Ramos (cell line): ENCODE measurements at regions not wholly inside any gene's neighbourhood (a gene's known extent, or its start where the extent isn't known, plus 50 kb on each side); places are given as distances from the start of the nearest gene placed in this dataset.
"Not testable (repeated sequence)": the region's sequence is repeated elsewhere in the genome, so short reads cannot be mapped to it uniquely, and the experiment has no call there.

Experiments used
- in situ Hi-C: fragments of 300-500 bp; cut with MboI; formaldehyde crosslinking; loops from one replicate; pipeline ENCODE4 v1.14.3; 2022; ENCODE audit warnings: low sequenced_read_pairs; ENCODE audit not compliant: unreplicated experiment

DNA sequence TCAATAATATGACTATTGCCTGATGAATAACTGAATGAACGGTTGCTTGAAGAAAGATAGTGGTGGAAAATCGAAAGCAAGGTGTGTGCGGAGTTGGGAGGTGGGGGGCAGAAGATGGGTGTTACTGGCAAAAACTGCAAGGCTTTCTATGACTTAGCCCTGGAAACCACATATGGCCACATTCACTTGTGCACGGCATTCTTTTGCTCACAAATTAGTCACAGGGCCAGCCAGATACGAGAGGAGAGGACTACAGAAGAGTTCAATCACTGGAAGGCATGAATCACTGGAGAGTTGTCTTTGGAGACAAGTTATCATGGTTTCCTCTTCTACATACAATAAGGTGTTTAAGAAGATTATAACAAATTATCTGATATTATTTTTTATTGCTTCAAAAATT lies 626.5 kb upstream of the CPEB2 start:
- in situ Hi-C loops = no loop called here

DNA sequence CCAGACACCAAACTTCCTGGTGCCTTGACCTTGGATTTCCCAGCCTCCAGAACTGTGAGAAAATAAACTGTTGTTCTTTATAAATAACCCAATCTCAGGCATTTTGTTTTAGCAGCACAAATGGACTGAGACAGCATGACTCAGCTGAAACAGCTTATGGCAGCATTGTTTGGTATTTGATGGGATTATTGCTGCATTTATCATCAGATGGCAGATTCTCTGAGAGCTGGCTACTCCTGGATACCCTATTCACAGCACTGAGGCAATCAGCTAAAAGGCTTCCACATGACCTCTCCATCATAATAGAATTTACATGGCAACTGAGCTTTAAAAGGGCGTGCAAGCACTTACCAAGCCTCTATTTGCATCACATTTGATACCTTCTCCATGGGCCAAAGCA lies 623.1 kb upstream of the CPEB2 start:
- in situ Hi-C loops = no loop called here

DNA sequence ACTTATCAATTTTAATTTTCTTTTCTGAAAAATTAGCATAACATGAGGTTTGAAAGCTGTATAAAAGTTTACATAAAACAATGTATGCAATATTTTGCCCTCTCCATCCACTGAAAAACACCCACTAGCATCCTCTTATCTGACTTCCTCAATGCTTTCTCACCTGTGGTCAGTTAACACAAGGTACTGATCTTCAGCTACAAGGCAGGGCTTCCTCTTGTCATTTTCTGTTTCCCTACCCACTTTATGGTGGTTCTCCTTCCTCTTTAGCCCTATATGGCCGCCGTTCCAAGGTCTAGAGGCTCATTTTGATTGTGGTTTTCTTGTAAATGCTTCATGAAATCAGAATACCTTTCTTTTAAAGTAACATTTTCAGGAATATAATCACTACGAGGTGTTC lies 618.6 kb upstream of the CPEB2 start:
- in situ Hi-C loops = no loop called here

DNA sequence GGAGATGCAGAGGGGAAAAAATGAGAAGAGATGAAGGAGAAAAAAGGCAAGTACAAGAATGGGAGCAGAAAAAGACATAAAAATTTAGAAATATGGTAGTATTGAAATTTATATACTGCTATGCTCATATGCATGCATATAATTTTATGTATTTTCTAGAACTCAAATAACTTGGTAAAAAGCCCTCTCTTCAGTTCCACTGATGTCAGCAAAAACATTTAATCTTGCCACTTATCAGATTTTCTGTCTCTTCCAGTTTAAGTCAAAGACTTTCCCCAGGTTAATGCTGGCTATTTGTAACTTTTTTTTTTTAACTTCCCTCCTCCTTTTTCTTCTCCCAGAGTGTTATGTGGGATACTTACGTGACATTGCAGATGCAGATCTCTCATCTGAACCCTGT lies 617.5 kb upstream of the CPEB2 start:
- in situ Hi-C loops = no loop called here

DNA sequence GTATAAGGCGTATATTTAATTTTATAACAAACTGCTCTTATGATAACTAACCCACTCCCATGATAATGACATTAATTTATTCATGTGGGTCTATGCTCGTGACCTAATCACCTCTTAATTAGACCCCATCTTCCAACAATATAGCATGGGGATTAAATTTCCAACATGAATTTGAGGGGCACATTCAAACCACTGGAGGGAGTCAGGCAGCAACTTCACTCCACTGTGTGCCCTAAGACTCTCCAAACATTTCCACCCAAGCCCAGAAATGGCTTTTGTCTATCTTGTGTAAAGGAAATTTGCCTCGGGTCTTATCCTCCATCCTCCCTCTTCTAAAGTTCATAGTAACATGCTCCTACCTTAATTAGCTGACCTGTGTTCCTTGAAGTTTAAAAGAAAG lies 616.1 kb upstream of the CPEB2 start:
- in situ Hi-C loops = no loop called here

DNA sequence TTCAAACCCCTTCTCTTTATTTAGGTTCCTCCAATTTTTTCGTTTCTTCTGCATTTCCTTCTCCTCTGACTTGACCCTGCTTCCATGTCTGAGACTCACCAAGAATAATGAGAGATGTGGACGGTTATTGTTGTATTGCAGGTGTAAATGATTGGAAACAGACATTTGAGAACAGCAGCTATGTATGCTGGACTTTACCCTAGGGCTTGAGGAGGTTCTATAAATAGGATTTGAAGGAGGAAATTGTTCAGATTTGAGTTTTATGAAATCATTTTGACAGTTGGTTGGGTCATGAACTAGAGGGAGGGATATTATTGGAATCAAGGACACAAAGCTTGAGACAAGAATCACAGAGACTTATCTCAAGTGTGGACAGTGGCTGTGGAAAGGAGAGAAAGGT lies 614.6 kb upstream of the CPEB2 start:
- in situ Hi-C loops = no loop called here

DNA sequence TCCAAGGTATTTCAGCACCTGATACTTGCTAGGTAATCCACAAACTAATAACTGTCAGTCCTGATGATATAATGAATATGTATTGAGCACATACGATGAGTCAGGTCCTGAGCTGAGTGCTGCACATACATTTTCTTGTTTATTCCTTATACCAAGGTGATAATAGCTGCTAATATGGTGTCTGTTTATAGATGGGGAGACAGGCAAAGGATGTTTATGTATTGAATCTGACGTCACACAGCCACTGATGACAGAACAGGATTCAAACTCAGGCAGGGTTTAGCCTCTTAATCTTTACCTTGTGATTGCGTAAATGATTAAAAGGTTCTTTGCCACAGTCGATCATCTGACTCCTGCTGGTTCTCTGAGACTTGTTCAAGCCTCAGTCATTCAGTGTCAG lies 609.9 kb upstream of the CPEB2 start:
- in situ Hi-C loops = no loop called here

DNA sequence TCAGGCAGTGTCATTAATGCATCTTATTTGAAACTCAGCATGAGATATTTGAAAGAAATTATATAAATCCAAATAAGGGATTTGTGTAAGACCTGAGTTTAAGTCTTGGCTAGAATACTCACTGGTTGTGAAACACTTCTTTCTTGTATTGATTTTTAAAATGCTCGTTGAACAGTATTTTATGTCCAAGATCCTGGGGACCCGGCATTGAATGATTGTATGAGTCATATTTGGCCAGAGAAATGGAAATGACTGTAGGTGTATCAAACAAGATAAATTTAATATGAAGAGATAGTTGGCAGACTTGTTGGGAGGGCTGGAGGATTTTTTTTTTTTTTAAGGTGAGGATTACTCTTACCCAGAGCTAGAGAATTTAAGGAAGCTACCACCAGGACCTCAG lies 606.1 kb upstream of the CPEB2 start:
- in situ Hi-C loops = no loop called here

DNA sequence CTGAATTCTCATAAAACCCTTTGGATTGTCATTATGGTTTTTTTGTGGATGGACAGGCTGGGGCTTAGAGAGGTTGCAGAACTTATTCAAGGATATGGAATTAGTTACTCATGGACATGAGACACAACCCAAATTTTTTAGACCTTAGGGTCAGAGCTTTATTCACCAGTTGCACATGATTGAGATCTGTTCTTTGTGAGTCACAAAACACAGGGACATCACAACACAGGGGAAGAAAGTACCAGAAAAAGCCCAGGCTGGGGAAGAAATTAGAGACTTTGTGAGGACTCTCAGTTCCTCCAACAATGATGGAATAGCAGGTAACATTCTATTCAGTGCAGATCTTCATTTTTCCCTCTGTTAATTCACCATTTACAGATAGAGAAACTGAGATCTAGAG lies 602.4 kb upstream of the CPEB2 start:
- in situ Hi-C loops = no loop called here

DNA sequence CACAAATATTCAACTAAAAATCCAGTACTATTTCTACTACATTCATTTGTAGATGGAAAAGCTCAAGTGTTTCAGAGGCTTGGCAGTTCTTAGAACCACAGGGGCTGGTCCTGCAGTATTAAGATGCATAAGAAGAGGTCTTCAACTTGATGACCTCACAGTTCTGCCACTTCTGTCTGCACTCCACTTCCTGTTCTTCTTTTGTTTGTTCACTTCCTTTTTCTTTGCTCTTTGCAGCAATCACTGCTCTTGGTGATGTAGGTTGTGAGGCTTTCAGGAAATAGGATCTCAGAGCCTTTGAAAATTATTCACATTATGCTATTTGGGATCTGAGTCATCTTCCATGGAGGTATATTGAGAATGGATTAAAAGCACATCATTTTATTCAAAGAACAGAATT lies 602.0 kb upstream of the CPEB2 start:
- in situ Hi-C loops = no loop called here

DNA sequence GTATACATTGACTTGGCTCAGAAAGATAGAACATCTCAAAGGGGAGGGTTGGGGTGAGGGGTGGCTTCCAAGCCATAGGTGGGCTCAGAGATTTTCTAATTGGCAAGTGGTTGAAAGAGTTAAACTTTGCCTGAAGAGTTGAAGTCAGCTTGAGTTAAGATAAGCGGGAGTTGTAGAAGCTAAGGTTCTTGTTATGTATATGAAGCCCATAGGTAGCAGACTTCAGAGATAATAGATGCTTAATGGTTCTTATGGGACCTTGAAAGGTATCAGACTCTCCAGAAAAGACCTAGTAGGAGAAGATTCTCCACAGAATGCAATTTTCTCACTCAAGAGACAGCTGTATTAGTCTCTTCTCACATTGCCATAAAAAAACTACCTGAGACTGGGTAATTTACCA lies 599.1 kb upstream of the CPEB2 start:
- in situ Hi-C loops = no loop called here

DNA sequence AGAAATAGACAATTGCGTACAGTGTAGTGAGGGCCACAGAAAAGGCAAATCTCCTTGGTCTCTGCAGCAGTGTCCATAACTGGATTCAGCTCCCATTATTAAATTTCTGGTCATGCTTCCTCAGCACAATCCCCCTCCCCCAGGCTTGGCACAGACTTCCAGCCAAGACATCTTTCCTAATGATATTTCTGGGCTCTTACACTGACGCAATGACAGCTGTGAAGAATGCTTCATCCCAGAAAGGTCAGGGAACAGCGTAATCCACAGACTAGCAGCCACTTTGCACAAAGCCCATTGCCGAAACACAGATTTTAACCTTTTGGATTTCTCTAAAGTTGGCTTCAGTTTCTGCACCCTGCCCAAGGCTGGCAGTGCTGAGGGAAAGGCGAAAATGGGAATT lies 597.6 kb upstream of the CPEB2 start:
- in situ Hi-C loops = no loop called here

DNA sequence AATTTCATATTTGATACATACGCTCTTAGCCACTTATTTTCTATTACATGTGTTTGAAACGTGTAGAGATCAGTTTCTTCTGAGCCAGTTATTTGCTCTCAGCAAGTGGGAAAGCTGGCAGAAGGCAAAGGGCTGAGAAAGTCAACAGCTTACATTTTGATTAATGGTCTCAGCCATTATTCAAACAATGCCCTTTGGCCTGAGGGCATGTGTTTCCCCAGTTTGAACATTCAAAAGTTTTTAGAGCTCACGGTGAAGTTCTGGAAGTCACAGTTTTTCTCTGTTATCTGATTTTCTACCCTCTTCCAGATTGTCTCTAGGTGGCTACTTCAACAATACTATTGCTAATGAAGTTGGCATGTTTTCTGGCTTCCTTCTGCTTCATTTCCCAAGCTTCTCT lies 591.8 kb upstream of the CPEB2 start:
- in situ Hi-C loops = no loop called here

DNA sequence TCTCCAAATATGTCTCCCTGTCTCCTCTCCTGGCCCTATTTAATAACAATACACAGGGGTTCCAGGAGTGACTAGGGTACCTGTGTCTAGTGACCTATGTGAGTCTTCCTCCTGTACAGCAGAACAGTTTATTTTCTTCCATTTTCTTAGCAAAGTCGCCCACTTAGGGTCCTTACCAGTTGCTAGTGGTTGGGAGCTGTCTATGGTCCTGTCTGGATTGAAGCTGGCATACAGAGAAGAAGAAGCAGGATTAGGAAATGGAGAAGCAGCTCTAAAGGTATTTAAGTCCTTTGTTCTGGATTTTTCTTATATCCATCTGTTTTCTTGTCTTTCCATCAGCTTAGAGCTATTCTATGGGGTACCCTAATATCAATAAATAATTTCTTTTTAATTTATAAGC lies 587.1 kb upstream of the CPEB2 start:
- in situ Hi-C loops = no loop called here

DNA sequence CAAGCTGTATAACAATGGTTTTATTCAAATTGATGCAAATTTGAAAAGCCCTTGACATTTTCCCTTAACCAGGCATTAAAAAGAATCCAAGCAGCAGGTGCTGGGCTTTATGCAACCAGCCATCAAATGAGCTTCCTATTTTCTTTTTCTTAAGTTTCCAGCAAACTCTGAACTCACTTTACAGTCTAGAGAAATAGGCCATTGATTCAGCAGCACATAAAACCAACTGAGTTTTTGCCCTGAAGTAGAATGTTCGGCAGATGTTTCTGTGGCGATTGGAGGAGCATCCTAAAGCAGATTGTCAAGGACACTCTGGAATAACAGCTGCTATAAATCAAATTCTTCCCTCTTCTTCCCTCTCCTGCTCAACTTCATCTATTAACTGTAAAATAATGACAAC lies 582.8 kb upstream of the CPEB2 start:
- in situ Hi-C loops = no loop called here

DNA sequence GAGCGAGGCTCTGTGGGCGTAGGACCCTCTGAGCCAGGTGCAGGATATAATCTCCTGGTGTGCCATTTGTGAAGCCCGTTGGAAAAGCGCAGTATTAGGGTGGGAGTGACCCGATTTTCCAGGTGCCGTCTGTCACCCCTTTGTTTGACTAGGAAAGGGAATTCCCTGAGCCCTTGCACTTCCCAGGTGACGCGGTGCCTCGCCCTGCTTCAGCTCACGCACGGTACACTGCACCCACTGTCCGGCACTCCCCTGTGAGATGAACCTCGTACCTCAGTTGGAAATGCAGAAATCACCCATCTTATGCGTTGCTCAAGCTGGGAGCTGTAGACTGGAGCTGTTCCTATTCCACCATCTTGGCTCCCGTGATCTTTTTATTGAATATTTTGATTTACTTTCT lies 576.0 kb upstream of the CPEB2 start:
- in situ Hi-C loops = not testable (repeated sequence)

DNA sequence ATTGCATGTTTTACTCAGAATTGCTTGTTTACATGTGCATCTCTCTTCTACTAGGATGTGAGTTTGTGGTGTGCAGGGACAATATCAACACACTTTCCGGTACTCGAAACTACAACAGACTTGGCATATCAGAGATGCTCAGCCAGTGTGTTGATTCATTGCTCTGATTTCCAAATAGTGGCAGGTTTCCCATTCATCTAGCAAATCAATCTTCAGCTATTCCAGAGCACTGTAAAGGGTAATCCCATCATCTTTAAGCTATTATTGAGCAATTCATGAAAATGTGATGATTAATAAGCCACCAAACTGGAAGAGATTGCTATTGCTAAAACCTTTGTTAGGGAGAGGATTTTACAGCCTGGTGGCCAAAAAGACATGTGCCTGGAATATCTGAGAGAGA lies 574.2 kb upstream of the CPEB2 start:
- in situ Hi-C loops = no loop called here

DNA sequence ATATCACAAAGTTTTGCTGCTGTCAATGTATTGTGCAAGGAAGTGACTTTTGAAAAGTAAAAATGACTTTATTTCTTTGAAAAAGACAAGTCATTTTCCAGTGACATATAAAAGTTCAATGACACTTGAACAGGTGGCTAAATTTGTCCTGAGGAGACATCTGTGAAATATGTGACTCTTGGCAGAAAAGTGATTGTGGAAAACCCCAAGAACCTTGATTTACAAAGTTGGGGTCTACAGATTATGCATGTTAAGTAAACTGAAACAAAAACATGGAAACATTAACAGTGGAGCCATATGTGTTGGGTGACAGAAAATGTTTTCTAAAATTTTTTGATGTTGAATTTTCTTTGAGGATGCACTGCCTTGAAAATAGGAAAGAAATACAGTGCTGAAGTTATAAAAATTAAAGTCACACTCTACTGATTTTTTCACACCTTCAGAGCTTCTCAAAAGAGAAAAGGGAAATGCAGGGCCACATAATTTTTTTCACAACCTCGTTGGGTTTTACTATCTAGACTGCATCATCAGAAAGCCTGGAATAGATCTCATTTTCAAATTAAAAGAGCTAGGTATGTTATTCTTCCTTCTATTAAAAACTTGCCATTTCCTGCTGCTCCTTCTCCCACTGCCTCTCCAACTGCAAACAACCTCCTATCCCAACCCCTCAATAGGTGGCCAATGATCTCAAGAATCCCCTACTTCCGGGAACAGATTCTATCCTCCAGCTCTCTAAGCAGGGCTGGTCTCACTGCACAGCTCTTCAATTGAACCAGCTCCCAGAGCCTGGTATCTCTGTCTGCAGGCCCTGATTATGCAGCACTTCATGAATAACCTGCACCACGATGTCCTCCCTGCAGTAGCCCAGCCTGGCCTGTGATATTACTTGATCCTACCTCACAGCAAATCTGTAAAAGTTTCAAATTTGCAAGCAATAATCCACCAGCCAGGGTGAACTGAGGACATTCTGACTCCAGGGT lies 570.8 kb upstream of the CPEB2 start:
- in situ Hi-C loops = no loop called here

DNA sequence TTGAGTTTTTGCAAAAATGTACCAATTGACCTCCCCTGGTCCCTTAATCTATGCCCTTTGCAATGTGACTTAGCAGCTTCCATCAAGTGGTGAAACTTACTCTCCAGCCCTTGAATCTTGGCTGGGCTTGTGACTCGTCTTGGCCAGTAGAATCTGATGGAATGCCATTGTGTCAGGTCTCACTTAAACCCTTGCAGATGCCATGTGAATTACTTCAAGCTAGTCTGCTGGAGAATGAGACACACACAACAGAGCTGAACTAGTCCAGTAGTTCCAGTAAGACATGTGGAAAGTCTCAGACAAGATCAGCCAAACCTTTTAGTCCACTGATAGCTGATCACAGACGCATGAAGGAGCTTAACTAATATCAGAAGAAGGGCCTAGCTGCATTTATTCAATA lies 567.8 kb upstream of the CPEB2 start:
- in situ Hi-C loops = no loop called here

DNA sequence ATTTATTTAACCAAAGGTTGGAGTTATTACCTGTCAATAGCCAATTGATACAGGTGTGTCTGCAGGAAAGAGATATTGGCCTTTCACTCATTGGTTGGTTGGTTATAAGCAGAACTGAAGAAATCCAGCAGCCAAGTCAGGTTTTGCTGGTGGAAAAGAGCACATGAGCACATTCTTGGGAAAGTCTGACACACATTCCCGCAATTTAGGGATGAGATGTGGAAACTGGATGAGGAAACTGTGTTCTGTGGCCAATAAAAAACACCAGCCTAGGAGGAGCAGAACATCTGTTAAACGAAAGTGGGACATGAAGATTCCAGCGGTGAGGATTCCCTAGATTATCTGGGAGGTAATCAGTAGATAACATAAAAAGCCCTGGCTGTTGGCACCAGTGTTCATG lies 567.4 kb upstream of the CPEB2 start:
- in situ Hi-C loops = no loop called here

DNA sequence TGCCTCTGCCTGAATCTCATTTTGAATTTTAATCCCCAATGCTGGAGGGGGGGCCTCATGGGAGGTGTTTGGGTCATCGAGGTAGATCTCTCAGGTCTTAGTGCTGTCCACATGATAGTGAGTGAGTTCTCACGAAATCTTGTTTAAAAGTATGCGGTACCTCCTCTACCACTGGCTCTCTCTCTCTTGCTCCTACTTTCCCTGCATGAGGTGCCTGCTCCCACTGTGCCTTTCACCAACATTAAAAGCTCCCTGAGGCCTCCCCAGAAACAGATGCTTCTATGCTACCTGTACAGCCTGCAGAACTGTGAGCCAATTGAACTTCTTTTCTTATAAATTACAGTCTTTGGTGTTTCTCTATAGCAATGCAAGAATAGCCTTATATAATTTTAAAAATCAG lies 560.7 kb upstream of the CPEB2 start:
- in situ Hi-C loops = no loop called here

DNA sequence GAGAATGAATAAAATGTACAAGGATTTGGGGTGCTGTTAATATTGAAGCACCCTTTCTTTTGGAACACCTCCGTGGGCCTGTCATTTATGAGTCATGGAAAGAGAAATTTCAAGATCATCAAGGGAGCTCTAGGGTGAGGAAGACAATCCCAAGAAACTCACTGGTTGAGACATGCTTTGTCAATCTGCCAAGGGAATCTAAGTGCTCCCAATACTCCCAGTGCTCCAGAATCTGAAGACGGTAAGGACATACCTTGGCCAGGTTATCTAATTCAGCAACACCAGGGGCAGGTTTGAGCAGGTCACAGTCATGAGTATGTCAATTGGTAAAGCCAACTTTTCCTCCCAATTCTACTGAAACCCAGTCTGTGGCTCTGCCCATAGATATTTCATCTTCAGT lies 556.4 kb upstream of the CPEB2 start:
- in situ Hi-C loops = no loop called here
